ENCODE measurements at regions not wholly inside any gene's neighbourhood (a gene's known extent, or its start where the extent isn't known, plus 50 kb on each side); places are given as distances from the start of the nearest gene placed in this dataset.

DNA sequence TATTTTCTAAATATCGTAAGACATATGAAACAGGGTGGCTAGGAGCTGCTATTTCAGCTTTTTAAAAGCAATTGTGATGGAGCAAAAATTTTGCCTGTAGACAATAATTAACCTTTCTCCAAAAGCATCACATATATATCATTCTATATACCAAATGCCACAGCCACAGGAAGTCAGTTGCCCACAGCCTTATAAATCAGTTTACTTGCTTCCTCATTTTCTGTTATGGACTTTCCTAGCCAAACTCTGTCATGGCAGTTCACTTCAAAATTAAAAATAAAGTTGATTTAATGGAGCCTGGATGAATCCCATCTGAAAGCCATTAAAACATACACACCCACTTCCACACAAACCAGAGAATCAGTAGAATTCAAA lies 93.4 kb upstream of the NHSL1 start (continued):
- TF ChIP-seq, protein P1, sequence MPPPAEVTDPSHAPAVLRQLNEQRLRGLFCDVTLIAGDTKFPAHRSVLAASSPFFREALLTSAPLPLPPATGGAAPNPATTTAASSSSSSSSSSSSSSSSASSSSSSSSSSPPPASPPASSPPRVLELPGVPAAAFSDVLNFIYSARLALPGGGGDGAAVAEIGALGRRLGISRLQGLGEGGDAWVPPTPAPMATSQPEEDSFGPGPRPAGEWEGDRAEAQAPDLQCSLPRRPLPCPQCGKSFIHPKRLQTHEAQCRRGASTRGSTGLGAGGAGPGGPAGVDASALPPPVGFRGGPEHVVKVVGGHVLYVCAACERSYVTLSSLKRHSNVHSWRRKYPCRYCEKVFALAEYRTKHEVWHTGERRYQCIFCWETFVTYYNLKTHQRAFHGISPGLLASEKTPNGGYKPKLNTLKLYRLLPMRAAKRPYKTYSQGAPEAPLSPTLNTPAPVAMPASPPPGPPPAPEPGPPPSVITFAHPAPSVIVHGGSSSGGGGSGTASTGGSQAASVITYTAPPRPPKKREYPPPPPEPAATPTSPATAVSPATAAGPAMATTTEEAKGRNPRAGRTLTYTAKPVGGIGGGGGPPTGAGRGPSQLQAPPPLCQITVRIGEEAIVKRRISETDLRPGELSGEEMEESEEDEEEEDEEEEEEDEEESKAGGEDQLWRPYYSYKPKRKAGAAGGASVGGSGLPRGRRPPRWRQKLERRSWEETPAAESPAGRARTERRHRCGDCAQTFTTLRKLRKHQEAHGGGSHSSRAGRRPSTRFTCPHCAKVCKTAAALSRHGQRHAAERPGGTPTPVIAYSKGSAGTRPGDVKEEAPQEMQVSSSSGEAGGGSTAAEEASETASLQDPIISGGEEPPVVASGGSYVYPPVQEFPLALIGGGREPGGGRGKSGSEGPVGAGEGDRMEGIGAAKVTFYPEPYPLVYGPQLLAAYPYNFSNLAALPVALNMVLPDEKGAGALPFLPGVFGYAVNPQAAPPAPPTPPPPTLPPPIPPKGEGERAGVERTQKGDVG (CRISPR knock-in tag; IDR thresholded peaks at IDR 0.05), result no peak
- TF ChIP-seq MYC (IDR thresholded peaks at IDR 0.05; ENCODE audit: insufficient read depth, insufficient read length, insufficient replicate concordance, low read length, severe bottlenecking) (no peak), MXI1 (IDR thresholded peaks at IDR 0.05; ENCODE audit: low read depth, low read length) (0 out of 2 replicates have a peak, but pooled peaks have one; percentile 2), CHD1 (IDR thresholded peaks at IDR 0.05; ENCODE audit: low read depth, low read length) (no peak), EP300 (IDR thresholded peaks at IDR 0.05; ENCODE audit: borderline replicate concordance in 1 of 2, control insufficient read depth in 1 of 2, low read depth in 2 of 2, low read length in 2 of 2) (peak in 1 of 2 experiments; percentile 71; a peak in 2 of 4 replicates), RELA (IDR thresholded peaks at IDR 0.05; ENCODE audit: borderline replicate concordance, partially characterized antibody) (no peak), YY1 (IDR thresholded peaks at IDR 0.05; ENCODE audit: low read depth, low read length) (no peak), NRF1 (conservative IDR thresholded peaks at IDR 0.05; ENCODE audit: low read depth, low read length) (no peak), PML (IDR thresholded peaks at IDR 0.05; ENCODE audit: low read length) (no peak), BRCA1 (IDR thresholded peaks at IDR 0.05; ENCODE audit: low read depth, low read length) (no peak), SPI1 (IDR thresholded peaks at IDR 0.05; ENCODE audit: borderline replicate concordance, insufficient read depth, low read depth, low read length) (peak; percentile 61; the same call in 1 of the 2 replicates), CBFB (IDR thresholded peaks at IDR 0.05; ENCODE audit: low read depth) (0 out of 2 replicates have a peak, but pooled peaks have one; percentile 22), NFIC (IDR thresholded peaks at IDR 0.05; ENCODE audit: low read depth, low read length) (peak; percentile 37; the same call in 1 of the 2 replicates), GATAD2B (conservative IDR thresholded peaks at IDR 0.05; ENCODE audit: low read depth) (no peak; the same call in 1 of the 2 replicates), MTA2 (IDR thresholded peaks at IDR 0.05; ENCODE audit: low read depth) (peak; percentile 43)
- TF ChIP-seq, protein P2, sequence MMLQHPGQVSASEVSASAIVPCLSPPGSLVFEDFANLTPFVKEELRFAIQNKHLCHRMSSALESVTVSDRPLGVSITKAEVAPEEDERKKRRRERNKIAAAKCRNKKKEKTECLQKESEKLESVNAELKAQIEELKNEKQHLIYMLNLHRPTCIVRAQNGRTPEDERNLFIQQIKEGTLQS (IDR thresholded peaks at IDR 0.05; ENCODE audit: borderline replicate concordance, extremely low read depth, low read depth, low read length), result no peak
- TF ChIP-seq, protein P3, sequence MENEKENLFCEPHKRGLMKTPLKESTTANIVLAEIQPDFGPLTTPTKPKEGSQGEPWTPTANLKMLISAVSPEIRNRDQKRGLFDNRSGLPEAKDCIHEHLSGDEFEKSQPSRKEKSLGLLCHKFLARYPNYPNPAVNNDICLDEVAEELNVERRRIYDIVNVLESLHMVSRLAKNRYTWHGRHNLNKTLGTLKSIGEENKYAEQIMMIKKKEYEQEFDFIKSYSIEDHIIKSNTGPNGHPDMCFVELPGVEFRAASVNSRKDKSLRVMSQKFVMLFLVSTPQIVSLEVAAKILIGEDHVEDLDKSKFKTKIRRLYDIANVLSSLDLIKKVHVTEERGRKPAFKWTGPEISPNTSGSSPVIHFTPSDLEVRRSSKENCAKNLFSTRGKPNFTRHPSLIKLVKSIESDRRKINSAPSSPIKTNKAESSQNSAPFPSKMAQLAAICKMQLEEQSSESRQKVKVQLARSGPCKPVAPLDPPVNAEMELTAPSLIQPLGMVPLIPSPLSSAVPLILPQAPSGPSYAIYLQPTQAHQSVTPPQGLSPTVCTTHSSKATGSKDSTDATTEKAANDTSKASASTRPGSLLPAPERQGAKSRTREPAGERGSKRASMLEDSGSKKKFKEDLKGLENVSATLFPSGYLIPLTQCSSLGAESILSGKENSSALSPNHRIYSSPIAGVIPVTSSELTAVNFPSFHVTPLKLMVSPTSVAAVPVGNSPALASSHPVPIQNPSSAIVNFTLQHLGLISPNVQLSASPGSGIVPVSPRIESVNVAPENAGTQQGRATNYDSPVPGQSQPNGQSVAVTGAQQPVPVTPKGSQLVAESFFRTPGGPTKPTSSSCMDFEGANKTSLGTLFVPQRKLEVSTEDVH (IDR thresholded peaks at IDR 0.05; ENCODE audit: low read depth, partially characterized antibody), result no peak
- TF ChIP-seq, protein P4, sequence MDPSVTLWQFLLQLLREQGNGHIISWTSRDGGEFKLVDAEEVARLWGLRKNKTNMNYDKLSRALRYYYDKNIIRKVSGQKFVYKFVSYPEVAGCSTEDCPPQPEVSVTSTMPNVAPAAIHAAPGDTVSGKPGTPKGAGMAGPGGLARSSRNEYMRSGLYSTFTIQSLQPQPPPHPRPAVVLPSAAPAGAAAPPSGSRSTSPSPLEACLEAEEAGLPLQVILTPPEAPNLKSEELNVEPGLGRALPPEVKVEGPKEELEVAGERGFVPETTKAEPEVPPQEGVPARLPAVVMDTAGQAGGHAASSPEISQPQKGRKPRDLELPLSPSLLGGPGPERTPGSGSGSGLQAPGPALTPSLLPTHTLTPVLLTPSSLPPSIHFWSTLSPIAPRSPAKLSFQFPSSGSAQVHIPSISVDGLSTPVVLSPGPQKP (IDR thresholded peaks at IDR 0.05; ENCODE audit: low read depth, low read length), result no peak

All from GM12878 (cell line).